Osteocyte (in vitro differentiated cells): ENCODE measurements at regions not wholly inside any gene's neighbourhood (a gene's known extent, or its start where the extent isn't known, plus 50 kb on each side); places are given as distances from the start of the nearest gene placed in this dataset.
A peak's percentile ranks its signal among the peaks of the same experiment; 100 is the strongest.

ENCODE experiments used
- DNase-seq: peaks from one replicate; pipeline ENCODE4 v3.0.0; 2021; ENCODE audit warnings: mixed read lengths; ENCODE audit not compliant: unreplicated experiment; ENCODE audit errors: extremely low spot score
- H3K27ac Mint-ChIP-seq: one replicate; pipeline ENCODE4 v1.8.0; 2021; ENCODE audit warnings: mild to moderate bottlenecking, mixed read lengths; ENCODE audit not compliant: unreplicated experiment
- H3K27me3 Mint-ChIP-seq: one replicate; pipeline ENCODE4 v1.8.0; 2021; ENCODE audit warnings: mixed read lengths; ENCODE audit not compliant: unreplicated experiment
- H3K36me3 Mint-ChIP-seq: one replicate; pipeline ENCODE4 v1.8.0; 2021; ENCODE audit warnings: mixed read lengths; ENCODE audit not compliant: unreplicated experiment
- H3K4me1 Mint-ChIP-seq: one replicate; pipeline ENCODE4 v1.8.0; 2021; ENCODE audit warnings: mixed read lengths; ENCODE audit not compliant: unreplicated experiment
- H3K4me3 Mint-ChIP-seq: one replicate; pipeline ENCODE4 v1.8.0; 2021; ENCODE audit warnings: mild to moderate bottlenecking, moderate library complexity, mixed read lengths; ENCODE audit not compliant: unreplicated experiment
- H3K9me3 Mint-ChIP-seq: one replicate; pipeline ENCODE4 v1.8.0; 2021; ENCODE audit warnings: mixed read lengths; ENCODE audit not compliant: unreplicated experiment
- CTCF ChIP-seq: fragments of 200-600 bp; sonication (generic); IDR thresholded peaks from 2 replicates; pipeline ENCODE4 v1.5.0; 2021; ENCODE audit warnings: antibody characterized with exemption, mild to moderate bottlenecking, moderate library complexity

- peaks cover 4% of the 10 kb centered on the region for H3K9me3 Mint-ChIP-seq
- no peaks in the 10 kb centered on the region for H3K36me3 Mint-ChIP-seq
- DNase-seq: no peak
- no peaks in the 10 kb centered on the region for H3K27me3 Mint-ChIP-seq
- no peak for TF ChIP-seq CTCF
- peaks cover 15% of the 10 kb centered on the region for H3K4me1 Mint-ChIP-seq
- H3K27ac Mint-ChIP-seq: peak overlapping the region; percentile 68
- H3K4me3 Mint-ChIP-seq: no peak overlapping the region
Observed at GRCh38 chr18:11251229-11251890, 102.0 kb upstream of the PIEZO2 start.

DNA sequence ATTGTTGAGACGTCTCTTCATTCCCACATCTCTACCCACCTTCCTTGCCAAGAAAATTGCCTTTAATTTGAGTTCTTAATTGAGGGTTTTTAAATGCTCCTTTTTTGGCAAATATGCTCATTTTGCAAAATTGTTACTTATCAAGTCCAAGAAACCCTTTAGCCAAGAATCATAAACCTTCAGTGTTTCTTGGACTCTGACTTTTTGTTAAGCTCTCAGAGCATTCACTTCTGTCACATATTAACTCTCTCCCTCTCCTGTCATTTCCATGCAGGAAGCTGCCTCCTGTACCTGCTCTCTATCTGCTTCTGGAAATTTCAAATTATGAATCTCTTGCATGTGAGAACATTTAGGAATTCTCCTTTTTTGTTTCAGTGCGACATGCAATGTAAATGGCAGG, 100.0 kb upstream of the PIEZO2 start:
- H3K36me3 Mint-ChIP-seq: no peaks in the 10 kb centered on the region
- no peaks in the 10 kb centered on the region for H3K27me3 Mint-ChIP-seq
- no peak for DNase-seq
- no peak overlapping the region for H3K27ac Mint-ChIP-seq
- TF ChIP-seq CTCF: no peak
- no peak overlapping the region for H3K4me3 Mint-ChIP-seq
- H3K4me1 Mint-ChIP-seq: peaks cover 15% of the 10 kb centered on the region
- H3K9me3 Mint-ChIP-seq: peaks cover 4% of the 10 kb centered on the region

GRCh38 chr18:11247381-11247970, 98.1 kb upstream of the PIEZO2 start:
- Mint-ChIP-seq H3K9me3 (peaks cover 4% of the 10 kb centered on the region), H3K4me1 (peaks cover 15% of the 10 kb centered on the region), H3K4me3 (no peak overlapping the region), H3K36me3 (no peaks in the 10 kb centered on the region), H3K27me3 (no peaks in the 10 kb centered on the region), H3K27ac (no peak overlapping the region)
- no peak for DNase-seq
- no peak for TF ChIP-seq CTCF

GRCh38 chr18:11246495-11247300, 97.3 kb upstream of the PIEZO2 start:
- H3K36me3 Mint-ChIP-seq: no peaks in the 10 kb centered on the region
- H3K27me3 Mint-ChIP-seq: no peaks in the 10 kb centered on the region
- no peak overlapping the region for H3K27ac Mint-ChIP-seq
- DNase-seq: no peak
- H3K4me3 Mint-ChIP-seq: no peak overlapping the region
- H3K4me1 Mint-ChIP-seq: peaks cover 7% of the 10 kb centered on the region
- TF ChIP-seq CTCF: no peak
- H3K9me3 Mint-ChIP-seq: no peaks in the 10 kb centered on the region

DNA sequence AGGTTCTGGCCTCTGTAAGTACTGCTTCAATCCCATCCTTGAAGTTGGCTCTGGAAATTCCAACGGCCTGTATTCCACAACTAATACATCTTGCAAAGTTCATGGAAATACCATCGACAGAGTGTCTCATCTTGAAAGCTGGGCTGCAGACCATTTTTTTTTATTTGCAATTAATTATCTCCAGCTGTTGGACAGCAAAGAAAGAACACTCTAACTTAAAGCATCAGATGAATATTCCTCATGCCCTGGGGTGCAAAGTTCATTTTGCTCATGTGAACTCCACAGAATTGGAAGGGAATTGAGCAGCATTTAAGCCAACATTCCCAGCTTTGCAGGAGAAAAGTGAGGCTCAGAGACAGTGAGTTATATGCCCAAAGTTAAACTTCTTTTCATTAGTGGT, 96.5 kb upstream of the PIEZO2 start:
- Mint-ChIP-seq H3K27ac (no peak overlapping the region), H3K9me3 (no peaks in the 10 kb centered on the region), H3K36me3 (no peaks in the 10 kb centered on the region), H3K27me3 (no peaks in the 10 kb centered on the region), H3K4me1 (peaks cover 2% of the 10 kb centered on the region), H3K4me3 (no peak overlapping the region)
- DNase-seq: no peak
- TF ChIP-seq CTCF: no peak
